Kidney epithelial cell (primary cell): ENCODE measurements at regions not wholly inside any gene's neighbourhood (a gene's known extent, or its start where the extent isn't known, plus 50 kb on each side); places are given as distances from the start of the nearest gene placed in this dataset.

Experiments
- DNase-seq: peaks from one replicate; pipeline ENCODE4 v3.0.0-alpha.2; 2010; ENCODE audit warnings: low read depth
- H3K27me3 ChIP-seq: 2 replicates; pipeline ENCODE4 v1.6.0; 2011; ENCODE audit warnings: low read length; ENCODE audit not compliant: control insufficient read depth, insufficient read depth
- H3K36me3 ChIP-seq: 2 replicates; pipeline ENCODE4 v1.5.1; 2011; ENCODE audit warnings: low read length; ENCODE audit not compliant: control insufficient read depth, insufficient read depth
- H3K4me3 ChIP-seq: 2 replicates; pipeline ENCODE4 v1.5.1; 2011; ENCODE audit warnings: low read depth, mild to moderate bottlenecking, control low read depth, low read length
- CTCF ChIP-seq: IDR thresholded peaks from 2 replicates; pipeline ENCODE4 v1.5.1; 2011; ENCODE audit warnings: mild to moderate bottlenecking, moderate library complexity, low read length, control low read depth, inconsistent platforms; ENCODE audit not compliant: insufficient read depth, poor library complexity, severe bottlenecking

- no peak for TF ChIP-seq CTCF
- H3K4me3 ChIP-seq, result no peak overlapping the region
Measured at GRCh38 chr7:148935451-148935850, 51.4 kb upstream of the EZH2 start.

More at GRCh38 chr7:148935451-148935850, 51.4 kb upstream of the EZH2 start:
- H3K36me3 ChIP-seq, result no peaks in the 10 kb centered on the region
- DNase-seq, result no peak
- H3K27me3 ChIP-seq, result no peaks in the 10 kb centered on the region
